Stimulated activated CD4-positive, alpha-beta T cell treated with anti-CD3 and anti-CD28 coated beads, Interleukin-12 subunit alpha, Interleukin-12 subunit beta, amount 100 ng/mL, for 48 hours (primary cell): ENCODE measurements at regions not wholly inside any gene's neighbourhood (a gene's known extent, or its start where the extent isn't known, plus 50 kb on each side); places are given as distances from the start of the nearest gene placed in this dataset.

Experiments used
- DNase-seq, 3 donors: peaks; one replicate each; pipeline ENCODE4 v3.0.0-alpha.2; 2020; ENCODE audit warnings: low read depth in 2 of 3, low spot score in 1 of 3

DNA sequence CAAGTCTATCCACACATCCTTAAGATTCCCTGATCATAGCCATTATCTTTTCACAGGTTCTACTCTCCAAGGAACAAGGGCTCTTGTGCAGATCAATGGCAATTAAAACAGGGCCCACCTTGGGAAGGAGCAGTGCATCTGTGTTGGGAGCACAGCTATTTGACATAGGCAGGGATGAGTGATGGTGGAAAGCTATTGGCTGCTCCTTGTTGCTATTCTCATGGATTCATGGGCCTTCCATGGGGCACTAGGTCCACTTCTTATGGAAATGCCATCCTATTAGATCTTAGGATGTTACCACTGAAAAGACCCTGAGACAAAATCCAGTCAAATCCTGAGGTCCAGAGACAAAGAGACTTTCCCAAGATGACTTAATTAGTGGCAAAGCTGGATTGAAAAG is 148.6 kb upstream of the MTNR1B start:
- no peak for DNase-seq

DNA sequence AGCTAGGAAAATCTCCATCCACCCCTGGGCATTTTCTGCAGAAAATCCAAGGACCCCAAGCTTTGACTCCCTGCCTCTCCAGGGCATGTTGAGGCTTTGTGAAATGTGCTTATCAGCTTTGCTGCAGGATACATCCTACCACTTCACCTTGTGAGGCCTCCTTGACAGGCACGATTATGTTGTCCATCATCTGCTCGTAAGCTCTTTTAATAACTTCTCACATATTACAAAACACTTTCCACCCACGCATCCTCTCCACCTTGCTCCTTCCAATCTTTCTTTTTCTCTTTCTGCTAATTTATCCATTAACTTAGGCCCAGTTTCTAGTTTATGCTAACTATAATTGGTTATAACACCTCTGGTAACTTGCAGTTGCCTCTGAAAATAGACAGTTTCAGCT is 147.0 kb upstream of the MTNR1B start:
- no peak for DNase-seq

- no peak for DNase-seq
These were observed 143.3 kb upstream of the MTNR1B start for GRCh38 chr11:92826136-92826535.

DNA sequence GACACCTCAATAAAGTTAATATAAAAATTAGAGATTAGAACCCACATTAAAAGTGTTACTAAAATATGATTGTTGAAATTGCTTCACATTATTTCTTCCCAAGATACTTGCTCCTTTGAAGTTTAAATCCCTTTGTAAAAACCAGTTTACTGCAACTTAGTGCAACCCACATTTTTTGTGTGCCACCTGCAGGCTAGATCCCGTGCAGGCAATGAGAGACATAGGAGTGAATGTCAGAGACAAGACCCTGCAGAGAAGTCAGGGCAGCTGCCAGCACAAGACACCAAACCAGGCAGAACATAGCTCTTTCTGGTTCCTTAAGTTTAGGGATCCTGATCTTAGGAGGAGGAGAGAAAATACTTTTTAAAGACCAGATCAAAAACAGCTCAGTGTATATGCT is 142.8 kb upstream of the MTNR1B start:
- no peak for DNase-seq

DNA sequence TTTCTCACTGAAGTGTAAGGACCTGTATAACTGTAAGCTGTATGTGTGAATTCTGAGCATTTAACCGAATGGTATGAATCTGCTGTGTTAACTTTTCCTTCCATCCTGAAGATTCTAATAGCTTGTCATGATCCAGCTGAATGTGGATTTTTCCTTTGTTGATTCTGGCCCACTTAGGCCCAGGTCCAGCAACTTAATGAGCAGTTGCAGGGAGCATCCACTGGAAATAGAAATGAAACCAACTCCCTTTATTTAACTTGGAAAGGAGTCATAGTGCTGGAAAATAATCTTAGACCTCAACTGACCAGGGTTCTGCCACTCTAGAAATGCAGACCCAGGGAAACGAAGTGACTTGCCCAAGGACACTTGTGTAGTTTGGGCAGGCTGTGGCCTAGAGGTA is 142.3 kb upstream of the MTNR1B start:
- no peak for DNase-seq

GRCh38 chr11:92828556-92828955 is 140.9 kb upstream of the MTNR1B start:
- no peak for DNase-seq

- DNase-seq = no peak
These were observed 140.3 kb upstream of the MTNR1B start for GRCh38 chr11:92829121-92829520.

DNA sequence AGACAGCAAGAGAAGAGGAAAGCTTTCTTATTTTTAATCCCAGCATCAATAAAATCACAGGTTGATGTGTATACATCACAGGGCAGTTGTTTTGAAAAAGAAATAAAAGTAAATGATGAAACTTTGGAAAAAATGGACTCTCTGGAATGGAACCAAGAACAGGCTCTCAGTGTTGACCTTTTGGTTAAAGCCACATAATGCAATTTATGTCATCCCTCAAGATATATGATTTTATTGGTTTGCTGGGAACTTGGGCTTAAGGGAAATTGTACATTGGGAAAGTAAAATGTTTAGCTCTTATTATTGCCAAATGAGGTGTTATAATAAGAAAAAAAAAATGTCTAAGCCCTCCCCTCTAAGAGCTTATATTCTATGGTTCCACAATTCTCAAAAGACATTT is 139.8 kb upstream of the MTNR1B start:
- DNase-seq = no peak

DNA sequence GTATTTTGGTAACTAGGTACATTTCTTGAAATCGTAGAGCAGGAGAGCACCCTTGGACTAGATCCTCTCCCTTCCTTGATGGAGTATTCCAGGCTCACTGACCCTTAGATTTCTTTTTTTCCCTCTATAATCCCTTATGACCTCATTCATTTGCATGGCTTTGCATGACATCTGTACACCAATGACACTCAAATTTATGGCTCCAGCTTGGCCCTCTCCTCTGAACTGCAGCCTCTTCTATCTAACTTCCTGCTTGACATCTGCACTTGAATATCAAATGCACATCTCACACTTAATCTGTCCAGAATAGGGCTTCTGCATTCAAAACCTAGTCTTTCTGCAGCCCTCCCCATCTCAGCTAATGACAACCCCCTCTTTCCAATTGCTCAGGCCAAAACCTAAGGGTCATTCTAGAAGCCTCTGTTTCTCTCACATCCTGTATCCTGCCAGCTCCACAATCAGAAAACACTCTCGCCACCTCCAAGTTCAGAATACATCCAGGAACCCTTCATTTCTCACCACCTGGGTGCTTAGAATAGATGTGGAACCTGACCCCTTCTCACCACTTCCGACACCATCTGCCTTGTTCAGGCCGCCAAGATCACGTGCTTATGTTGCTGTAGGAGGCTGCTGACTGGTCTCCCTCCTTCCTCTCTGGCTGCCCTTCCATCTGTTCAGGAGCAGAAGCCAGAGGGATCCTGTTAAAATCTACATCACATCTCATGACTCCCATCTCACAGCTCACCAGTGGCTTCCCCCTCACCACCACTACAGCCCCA is 138.9 kb upstream of the MTNR1B start:
- no peak for DNase-seq

- no peak for DNase-seq
These were observed 135.0 kb upstream of the MTNR1B start for GRCh38 chr11:92834296-92835020.

- DNase-seq = no peak
These were observed 131.9 kb upstream of the MTNR1B start for GRCh38 chr11:92837595-92837994.

DNA sequence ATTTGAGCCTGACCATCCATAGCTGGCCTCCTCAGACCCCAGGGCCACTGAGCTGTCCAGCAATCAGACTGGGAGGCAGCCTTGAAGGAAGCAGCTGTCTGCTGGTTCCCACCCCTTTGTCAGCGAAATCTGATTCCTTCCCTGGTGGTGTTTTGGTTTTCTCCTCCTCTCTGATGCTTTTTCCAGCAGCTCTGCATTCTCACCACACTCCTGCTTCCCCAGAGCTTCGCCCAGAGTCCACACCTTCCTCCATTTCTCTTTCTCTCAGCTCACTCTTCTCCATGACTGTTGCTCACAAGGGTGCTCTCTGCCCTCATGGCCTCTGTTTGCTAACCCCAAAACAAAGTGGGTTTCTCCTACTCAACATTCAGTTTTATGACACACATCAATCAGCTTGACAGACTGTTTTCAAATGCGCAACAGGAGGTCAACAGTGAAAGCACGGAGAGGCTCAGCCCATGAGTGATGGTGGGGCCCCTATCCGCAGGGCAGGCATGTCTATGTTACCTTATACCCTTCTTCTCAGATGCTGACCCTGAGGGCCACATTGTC is 130.6 kb upstream of the MTNR1B start:
- DNase-seq = no peak

- no peak for DNase-seq
These were observed 130.0 kb upstream of the MTNR1B start for GRCh38 chr11:92839450-92839849.

- no peak for DNase-seq
These were observed 127.7 kb upstream of the MTNR1B start for GRCh38 chr11:92841719-92842118.

DNA sequence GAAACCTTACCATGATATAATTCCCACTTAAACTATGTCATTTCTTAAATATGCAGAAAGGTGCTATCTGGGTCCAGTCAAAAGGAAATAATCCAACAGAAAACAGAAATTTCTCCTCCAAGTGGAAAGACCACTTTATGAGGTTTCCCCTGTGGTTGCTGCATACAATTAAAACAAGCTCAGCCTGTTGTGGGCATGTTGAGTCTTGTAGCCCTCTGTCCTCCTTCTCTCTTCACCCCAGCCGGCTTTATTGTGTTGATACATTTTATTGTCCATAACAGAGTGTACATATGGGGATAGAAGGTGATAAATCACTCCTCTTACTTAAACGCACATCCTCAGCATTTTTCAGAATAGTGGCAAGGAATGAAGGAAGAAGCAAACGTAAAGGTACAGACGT is 126.0 kb upstream of the MTNR1B start:
- no peak for DNase-seq

DNA sequence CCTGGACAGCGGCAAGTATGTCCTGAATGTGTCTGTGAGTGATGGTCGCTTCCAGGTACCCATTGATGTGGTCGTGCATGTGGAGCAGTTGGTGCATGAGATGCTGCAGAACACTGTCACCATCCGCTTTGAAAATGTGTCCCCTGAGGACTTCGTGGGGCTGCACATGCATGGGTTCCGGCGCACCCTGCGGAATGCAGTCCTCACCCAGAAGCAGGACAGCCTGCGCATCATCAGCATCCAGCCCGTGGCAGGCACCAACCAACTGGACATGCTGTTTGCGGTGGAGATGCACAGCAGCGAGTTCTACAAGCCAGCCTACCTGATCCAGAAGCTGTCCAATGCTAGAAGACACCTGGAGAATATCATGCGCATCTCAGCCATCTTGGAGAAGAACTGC is 125.3 kb upstream of the MTNR1B start:
- no peak for DNase-seq

GRCh38 chr11:92845390-92845789 is 124.1 kb upstream of the MTNR1B start:
- DNase-seq = no peak

- DNase-seq = no peak
These were observed 123.6 kb upstream of the MTNR1B start for GRCh38 chr11:92845805-92846204.

GRCh38 chr11:92846491-92847125 is 122.8 kb upstream of the MTNR1B start:
- DNase-seq = no peak

GRCh38 chr11:92848578-92848977 is 120.9 kb upstream of the MTNR1B start:
- no peak for DNase-seq

DNA sequence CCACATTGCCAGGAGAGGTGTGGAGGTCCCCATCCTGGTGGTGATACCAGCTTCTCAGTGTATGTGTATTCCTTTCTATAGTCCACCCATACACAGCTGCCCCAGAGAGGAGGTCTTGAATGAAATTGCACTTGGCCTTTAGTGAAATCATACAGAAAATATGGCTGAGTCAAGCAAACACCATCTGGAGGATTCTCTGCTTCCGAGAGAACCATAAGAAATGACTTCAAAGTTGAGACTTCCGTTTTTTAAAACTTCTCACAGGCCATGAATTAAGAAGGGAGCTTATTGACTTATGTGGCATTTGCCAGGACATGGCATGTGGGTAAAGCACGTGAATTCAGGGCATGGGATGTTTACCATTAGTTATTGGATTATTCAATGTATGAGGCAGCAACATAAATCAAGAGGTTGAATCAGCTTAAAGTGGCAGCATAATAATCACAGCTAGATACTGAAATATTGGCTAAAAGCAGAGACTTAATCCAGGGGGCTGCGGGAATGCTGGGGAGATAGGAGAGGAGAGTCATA is 119.1 kb upstream of the MTNR1B start:
- no peak for DNase-seq

DNA sequence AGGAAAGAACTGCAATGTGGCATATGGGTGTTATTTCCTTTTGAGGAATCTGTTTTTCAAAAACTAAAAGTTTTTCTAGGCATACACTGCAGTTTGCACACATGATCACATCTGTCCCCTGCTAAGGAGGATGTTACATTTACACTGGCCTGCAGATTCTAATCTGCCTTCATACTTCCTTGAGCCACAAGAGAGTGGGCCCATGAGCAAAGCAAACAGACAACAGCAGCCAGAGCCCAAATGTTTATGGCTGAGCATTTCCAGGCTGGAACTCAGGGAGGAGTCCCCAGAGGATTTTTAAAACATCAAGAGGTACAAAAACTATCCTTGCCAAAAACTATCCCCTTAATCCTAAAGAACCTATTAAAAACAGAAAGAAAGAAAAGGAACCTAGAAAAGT is 117.2 kb upstream of the MTNR1B start:
- DNase-seq = no peak
